ENCODE measurements at regions not wholly inside any gene's neighbourhood (a gene's known extent, or its start where the extent isn't known, plus 50 kb on each side); places are given as distances from the start of the nearest gene placed in this dataset.
"Not testable (repeated sequence)": the region's sequence is repeated elsewhere in the genome, so short reads cannot be mapped to it uniquely, and the experiment has no call there.

GRCh38 chr9:118651511-118651910 lies 717.7 kb downstream of the BRINP1 start:
- no peak for DNase-seq (ENCODE audit: low read depth)

GRCh38 chr9:118652258-118652657 lies 717.0 kb downstream of the BRINP1 start:
- DNase-seq (ENCODE audit: low read depth): no peak

GRCh38 chr9:118652912-118653311 lies 716.3 kb downstream of the BRINP1 start:
- DNase-seq (ENCODE audit: low read depth): no peak

GRCh38 chr9:118659011-118659410 lies 710.2 kb downstream of the BRINP1 start:
- no peak for DNase-seq (ENCODE audit: low read depth)

- no peak for DNase-seq (ENCODE audit: low read depth)
Observed at GRCh38 chr9:118665226-118665919, 703.9 kb downstream of the BRINP1 start.

- DNase-seq (ENCODE audit: low read depth): no peak
Observed at GRCh38 chr9:118670011-118670953, 699.0 kb downstream of the BRINP1 start.

- no peak for DNase-seq (ENCODE audit: low read depth)
Observed at GRCh38 chr9:118674942-118675341, 694.3 kb downstream of the BRINP1 start.

- not testable (repeated sequence) for DNase-seq (ENCODE audit: low read depth)
Observed at GRCh38 chr9:118677936-118678653, 691.1 kb downstream of the BRINP1 start.

GRCh38 chr9:118686959-118687358 lies 682.3 kb downstream of the BRINP1 start:
- DNase-seq (ENCODE audit: low read depth): no peak

- no peak for DNase-seq (ENCODE audit: low read depth)
Observed at GRCh38 chr9:118689280-118689679, 680.0 kb downstream of the BRINP1 start.

GRCh38 chr9:118692613-118693012 lies 676.6 kb downstream of the BRINP1 start:
- DNase-seq (ENCODE audit: low read depth): no peak

GRCh38 chr9:118693645-118694044 lies 675.6 kb downstream of the BRINP1 start:
- DNase-seq (ENCODE audit: low read depth): no peak

GRCh38 chr9:118695249-118695648 lies 674.0 kb downstream of the BRINP1 start:
- DNase-seq (ENCODE audit: low read depth): not testable (repeated sequence)

- no peak for DNase-seq (ENCODE audit: low read depth)
Observed at GRCh38 chr9:118701985-118702384, 667.2 kb downstream of the BRINP1 start.

- no peak for DNase-seq (ENCODE audit: low read depth)
Observed at GRCh38 chr9:118711843-118712242, 657.4 kb downstream of the BRINP1 start.

- DNase-seq (ENCODE audit: low read depth): no peak
Observed at GRCh38 chr9:118721276-118721675, 648.0 kb downstream of the BRINP1 start.

- no peak for DNase-seq (ENCODE audit: low read depth)
Observed at GRCh38 chr9:118721923-118722322, 647.3 kb downstream of the BRINP1 start.

- no peak for DNase-seq (ENCODE audit: low read depth)
Observed at GRCh38 chr9:118729981-118730380, 639.3 kb downstream of the BRINP1 start.

GRCh38 chr9:118732998-118733397 lies 636.2 kb downstream of the BRINP1 start:
- no peak for DNase-seq (ENCODE audit: low read depth)

- no peak for DNase-seq (ENCODE audit: low read depth)
Observed at GRCh38 chr9:118734696-118735095, 634.5 kb downstream of the BRINP1 start.

GRCh38 chr9:118736406-118736805 lies 632.8 kb downstream of the BRINP1 start:
- no peak for DNase-seq (ENCODE audit: low read depth)

- DNase-seq (ENCODE audit: low read depth): no peak
Observed at GRCh38 chr9:118751077-118751847, 618.0 kb downstream of the BRINP1 start.

Data from stromal cell of bone marrow (primary cell).